ENCODE measurements at regions not wholly inside any gene's neighbourhood (a gene's known extent, or its start where the extent isn't known, plus 50 kb on each side); places are given as distances from the start of the nearest gene placed in this dataset.
A peak's percentile ranks its signal among the peaks of the same experiment; 100 is the strongest.
"Not testable (repeated sequence)": the region's sequence is repeated elsewhere in the genome, so short reads cannot be mapped to it uniquely, and the experiment has no call there.

DNA sequence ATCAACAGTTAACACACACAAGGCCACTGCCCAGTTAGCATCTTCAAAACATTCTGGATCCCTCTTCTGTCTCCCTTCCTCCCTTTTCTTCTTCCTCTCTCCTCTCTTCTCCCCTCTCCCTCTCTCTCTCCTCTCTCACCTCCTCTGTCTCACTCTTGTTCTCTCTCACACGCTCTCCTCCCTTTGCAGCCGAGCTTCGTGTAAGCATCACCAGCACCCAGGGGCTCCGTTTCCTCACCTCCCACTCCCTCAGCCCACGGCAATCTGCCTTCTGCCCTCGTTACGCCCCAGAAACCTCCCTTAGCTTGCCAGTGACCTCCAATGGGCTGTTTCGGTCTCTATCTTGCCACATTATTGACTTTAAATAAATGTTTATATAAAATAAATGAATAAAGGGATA, 147.4 kb downstream of the TEX36 start:
- no peak overlapping the region for H3K4me3 ChIP-seq (ENCODE audit: low read length)
- no peak for TF ChIP-seq CTCF (IDR thresholded peaks at IDR 0.05; ENCODE audit: insufficient read depth, low read depth, low read length, missing control alignments)
- no peak for DNase-seq (ENCODE audit: low read depth)

DNA sequence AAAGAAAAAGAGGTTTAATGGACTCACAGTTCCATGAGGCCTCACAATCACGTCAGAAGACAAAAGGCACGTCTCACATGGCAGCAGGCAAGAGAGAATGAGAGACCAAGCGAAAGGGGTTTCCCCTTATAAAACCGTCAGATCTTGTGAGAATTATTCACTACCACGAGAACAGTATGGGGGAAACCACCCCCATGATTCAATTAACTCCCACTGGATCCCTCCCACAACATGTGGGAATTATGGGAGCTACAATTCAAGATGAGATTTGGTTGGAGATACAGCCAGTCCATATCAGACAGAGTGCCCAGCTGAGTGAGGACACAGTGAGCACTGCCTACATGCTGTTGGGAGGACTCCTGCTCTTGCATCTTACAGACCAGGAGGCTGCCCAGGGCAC, 148.4 kb downstream of the TEX36 start:
- DNase-seq (ENCODE audit: low read depth) = no peak
- TF ChIP-seq CTCF (IDR thresholded peaks at IDR 0.05; ENCODE audit: insufficient read depth, low read depth, low read length, missing control alignments) = no peak
- no peak overlapping the region for H3K4me3 ChIP-seq (ENCODE audit: low read length)

DNA sequence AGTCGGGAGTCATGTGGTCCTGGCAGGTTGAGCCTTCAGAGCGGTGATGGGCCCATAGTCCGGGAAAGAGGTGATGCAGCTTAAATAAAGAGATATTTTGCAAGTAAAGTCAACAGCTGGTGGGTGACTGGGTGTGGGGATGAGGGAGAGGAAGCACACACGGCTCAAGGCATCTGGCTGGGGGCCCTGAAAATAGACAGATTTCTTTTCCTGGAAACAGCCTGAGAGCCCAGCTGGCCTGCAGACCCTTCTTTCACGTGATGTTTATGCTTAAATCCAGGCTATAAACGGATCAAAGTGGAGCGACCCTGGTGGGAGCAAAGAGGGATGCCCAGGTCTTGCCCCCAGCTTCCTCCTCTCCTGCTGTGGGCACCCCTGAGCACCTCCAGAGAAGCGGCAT, 149.1 kb downstream of the TEX36 start:
- no peak for TF ChIP-seq CTCF (IDR thresholded peaks at IDR 0.05; ENCODE audit: insufficient read depth, low read depth, low read length, missing control alignments)
- DNase-seq (ENCODE audit: low read depth) = no peak
- no peak overlapping the region for H3K4me3 ChIP-seq (ENCODE audit: low read length)

- DNase-seq (ENCODE audit: low read depth) = no peak
- no peak for TF ChIP-seq CTCF (IDR thresholded peaks at IDR 0.05; ENCODE audit: insufficient read depth, low read depth, low read length, missing control alignments)
- no peak overlapping the region for H3K4me3 ChIP-seq (ENCODE audit: low read length)
Observed at GRCh38 chr10:125531465-125531864, 151.5 kb downstream of the TEX36 start.

DNA sequence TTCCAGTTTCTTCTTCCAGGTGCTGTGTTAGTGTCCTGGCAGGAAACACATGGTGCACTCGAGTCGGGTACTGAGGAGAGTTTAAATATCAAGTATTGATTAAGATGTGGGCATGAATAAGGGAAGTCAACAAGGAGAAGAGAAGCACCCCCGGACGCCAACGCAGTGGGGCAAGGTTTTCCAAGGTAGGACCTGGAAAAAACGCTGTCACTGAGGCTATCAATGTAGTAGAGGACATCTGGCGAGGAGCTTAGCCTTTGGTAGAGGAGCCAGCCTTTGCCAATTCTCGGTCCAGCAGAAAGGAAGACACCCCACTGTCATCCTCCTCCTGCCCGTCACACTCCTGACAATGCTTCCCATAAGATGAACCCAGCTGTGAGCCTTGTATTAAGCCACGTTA, 159.6 kb downstream of the TEX36 start:
- DNase-seq (ENCODE audit: low read depth) = no peak
- TF ChIP-seq CTCF (IDR thresholded peaks at IDR 0.05; ENCODE audit: insufficient read depth, low read depth, low read length, missing control alignments) = no peak
- H3K4me3 ChIP-seq (ENCODE audit: low read length) = no peak overlapping the region

DNA sequence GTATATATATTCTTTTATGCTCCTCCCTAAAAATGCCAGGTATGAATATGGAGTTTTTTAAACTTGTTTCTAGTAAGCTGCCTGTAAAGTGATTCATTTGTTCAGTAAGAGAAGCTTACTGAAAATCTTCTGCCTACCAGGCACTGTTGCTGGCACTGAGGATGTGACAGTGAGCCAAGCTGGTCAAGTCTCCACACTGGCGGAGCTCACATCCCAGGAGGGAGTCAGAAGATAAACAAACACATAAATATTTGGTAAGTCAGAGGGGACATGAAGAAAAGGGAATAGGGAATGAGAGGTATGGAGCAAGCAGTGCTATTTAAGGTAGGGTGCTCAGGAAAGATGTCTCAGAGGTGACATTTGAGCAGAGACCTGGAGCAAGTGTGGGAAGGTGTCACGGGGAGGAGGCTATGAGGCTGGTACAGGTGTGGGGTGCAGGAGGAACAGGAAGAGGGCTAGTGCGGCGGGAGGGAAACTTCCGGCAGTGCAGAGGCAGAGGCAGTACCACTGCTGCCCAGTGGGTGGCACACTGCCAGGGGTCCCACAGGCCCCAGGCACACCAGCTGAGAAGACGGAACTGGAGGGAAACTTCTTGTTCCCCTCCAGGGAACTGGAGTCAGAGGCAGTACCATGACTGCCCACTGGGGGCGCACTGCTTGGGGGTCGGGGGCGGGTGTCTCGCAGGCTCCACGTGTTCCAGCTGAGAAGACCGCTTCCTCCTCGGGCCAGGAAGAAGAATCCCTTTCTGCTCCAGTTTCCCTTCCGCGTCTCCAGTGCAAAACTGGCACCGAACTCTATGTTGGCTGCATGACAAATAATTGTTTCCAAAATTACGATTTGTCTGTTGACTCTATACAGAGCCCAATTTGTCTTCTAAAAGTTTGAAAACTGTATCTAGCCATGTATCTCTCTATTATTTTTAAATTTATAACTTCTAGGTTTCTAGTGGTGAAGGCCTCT, 161.0 kb downstream of the TEX36 start:
- DNase-seq (ENCODE audit: low read depth) = no peak
- no peak overlapping the region for H3K4me3 ChIP-seq (ENCODE audit: low read length)
- TF ChIP-seq CTCF (IDR thresholded peaks at IDR 0.05; ENCODE audit: insufficient read depth, low read depth, low read length, missing control alignments) = peak; percentile 60

GRCh38 chr10:125520968-125521367, 162.0 kb downstream of the TEX36 start:
- no peak for DNase-seq (ENCODE audit: low read depth)
- H3K4me3 ChIP-seq (ENCODE audit: low read length) = no peak overlapping the region
- no peak for TF ChIP-seq CTCF (IDR thresholded peaks at IDR 0.05; ENCODE audit: insufficient read depth, low read depth, low read length, missing control alignments)

- H3K4me3 ChIP-seq (ENCODE audit: low read length) = not testable (repeated sequence)
Observed at GRCh38 chr10:125518397-125518796, 164.6 kb downstream of the TEX36 start.

More at GRCh38 chr10:125518397-125518796, 164.6 kb downstream of the TEX36 start:
- not testable (repeated sequence) for DNase-seq (ENCODE audit: low read depth)

All from epithelial cell of esophagus (primary cell).